Glutamatergic neuron (in vitro differentiated cells): ENCODE measurements at regions not wholly inside any gene's neighbourhood (a gene's known extent, or its start where the extent isn't known, plus 50 kb on each side); places are given as distances from the start of the nearest gene placed in this dataset.

Experiments
- DNase-seq: peaks from one replicate; pipeline ENCODE4 v3.0.0; 2022
- H3K27ac Mint-ChIP-seq: one replicate; pipeline ENCODE4 v1.8.0; 2020; ENCODE audit warnings: mild to moderate bottlenecking, mixed read lengths, inconsistent platforms; ENCODE audit not compliant: unreplicated experiment
- H3K27me3 Mint-ChIP-seq: one replicate; pipeline ENCODE4 v1.8.0; 2020; ENCODE audit warnings: mild to moderate bottlenecking, moderate library complexity, mixed read lengths, inconsistent platforms; ENCODE audit not compliant: unreplicated experiment
- H3K36me3 Mint-ChIP-seq: one replicate; pipeline ENCODE4 v1.8.0; 2020; ENCODE audit warnings: mild to moderate bottlenecking, mixed read lengths, inconsistent platforms; ENCODE audit not compliant: unreplicated experiment
- H3K4me1 Mint-ChIP-seq: one replicate; pipeline ENCODE4 v1.8.0; 2020; ENCODE audit warnings: mild to moderate bottlenecking, low read depth, mixed read lengths, inconsistent platforms; ENCODE audit not compliant: unreplicated experiment
- H3K4me3 Mint-ChIP-seq: one replicate; pipeline ENCODE4 v1.8.0; 2020; ENCODE audit warnings: mild to moderate bottlenecking, mixed read lengths, inconsistent platforms; ENCODE audit not compliant: unreplicated experiment
- H3K9me3 Mint-ChIP-seq: one replicate; pipeline ENCODE4 v1.8.0; 2020; ENCODE audit warnings: mild to moderate bottlenecking, moderate library complexity, mixed read lengths, inconsistent platforms; ENCODE audit not compliant: unreplicated experiment
- CTCF ChIP-seq: fragments of 200-600 bp; sonication (generic); IDR thresholded peaks from one replicate; pipeline ENCODE4 v1.5.0; 2021; ENCODE audit not compliant: partially characterized antibody, unreplicated experiment

GRCh38 chr7:130894146-130894908 lies 160.3 kb upstream of the KLF14 start:
- Mint-ChIP-seq H3K4me1 (peaks cover 28% of the 10 kb centered on the region), H3K27me3 (no peaks in the 10 kb centered on the region), H3K36me3 (peaks cover 4% of the 10 kb centered on the region), H3K9me3 (peaks cover 4% of the 10 kb centered on the region), H3K27ac (no peak overlapping the region), H3K4me3 (no peak overlapping the region)
- DNase-seq: no peak
- TF ChIP-seq CTCF: no peak

- H3K27ac Mint-ChIP-seq: no peak overlapping the region
- DNase-seq: no peak
- peaks cover 27% of the 10 kb centered on the region for H3K4me1 Mint-ChIP-seq
- no peak for TF ChIP-seq CTCF
- peaks cover 8% of the 10 kb centered on the region for H3K9me3 Mint-ChIP-seq
- H3K36me3 Mint-ChIP-seq: peaks cover 7% of the 10 kb centered on the region
- no peak overlapping the region for H3K4me3 Mint-ChIP-seq
- no peaks in the 10 kb centered on the region for H3K27me3 Mint-ChIP-seq
Measured at GRCh38 chr7:130894909-130895750, 161.1 kb upstream of the KLF14 start.

GRCh38 chr7:130896051-130896881 lies 162.3 kb upstream of the KLF14 start:
- Mint-ChIP-seq H3K27me3 (peaks cover 4% of the 10 kb centered on the region), H3K9me3 (peaks cover 6% of the 10 kb centered on the region), H3K36me3 (peaks cover 7% of the 10 kb centered on the region), H3K4me3 (no peak overlapping the region), H3K4me1 (peaks cover 22% of the 10 kb centered on the region), H3K27ac (peak overlapping the region; percentile 41)
- TF ChIP-seq CTCF: no peak
- no peak for DNase-seq

- peak overlapping the region; percentile 2 for H3K27ac Mint-ChIP-seq
- DNase-seq: peak; percentile 76
- H3K36me3 Mint-ChIP-seq: peaks cover 7% of the 10 kb centered on the region
- no peak overlapping the region for H3K4me3 Mint-ChIP-seq
- peak; percentile 74 for TF ChIP-seq CTCF
- H3K4me1 Mint-ChIP-seq: peaks cover 23% of the 10 kb centered on the region
- peaks cover 6% of the 10 kb centered on the region for H3K9me3 Mint-ChIP-seq
- peaks cover 4% of the 10 kb centered on the region for H3K27me3 Mint-ChIP-seq
Measured at GRCh38 chr7:130896898-130897514, 163.0 kb upstream of the KLF14 start.
